GM12872 (cell line): ENCODE measurements at regions not wholly inside any gene's neighbourhood (a gene's known extent, or its start where the extent isn't known, plus 50 kb on each side); places are given as distances from the start of the nearest gene placed in this dataset.
A peak's percentile ranks its signal among the peaks of the same experiment; 100 is the strongest.

Experiments
- CTCF ChIP-seq: IDR thresholded peaks from 3 replicates; pipeline ENCODE4 v1.5.1; 2011; ENCODE audit warnings: low read depth, mild to moderate bottlenecking, low read length, moderate library complexity; ENCODE audit not compliant: insufficient read depth

GRCh38 chrX:71000139-71000538 is 68.0 kb downstream of the SNX12 start:
- TF ChIP-seq CTCF: no peak

- TF ChIP-seq CTCF: peak; percentile 43
Measured at GRCh38 chrX:70998411-70999027, 67.6 kb upstream of the SLC7A3 start.

- no peak for TF ChIP-seq CTCF
Measured at GRCh38 chrX:70995338-70995737, 64.4 kb upstream of the SLC7A3 start.

- no peak for TF ChIP-seq CTCF
Measured at GRCh38 chrX:70988425-70988824, 57.5 kb upstream of the SLC7A3 start.
